Caki2 (cell line): ENCODE measurements at regions not wholly inside any gene's neighbourhood (a gene's known extent, or its start where the extent isn't known, plus 50 kb on each side); places are given as distances from the start of the nearest gene placed in this dataset.
"Not testable (repeated sequence)": the region's sequence is repeated elsewhere in the genome, so short reads cannot be mapped to it uniquely, and the experiment has no call there.

Experiments
- DNase-seq: peaks from one replicate; pipeline ENCODE4 v3.0.0-alpha.2; 2015; ENCODE audit warnings: low read depth
- in situ Hi-C: cut with HindIII; loops from 2 replicates; pipeline ENCODE4 v1.10.0; 2016; ENCODE audit warnings: low sequenced_read_pairs, low pct_unique_long_range_greater_than_20kb, mixed read lengths

DNA sequence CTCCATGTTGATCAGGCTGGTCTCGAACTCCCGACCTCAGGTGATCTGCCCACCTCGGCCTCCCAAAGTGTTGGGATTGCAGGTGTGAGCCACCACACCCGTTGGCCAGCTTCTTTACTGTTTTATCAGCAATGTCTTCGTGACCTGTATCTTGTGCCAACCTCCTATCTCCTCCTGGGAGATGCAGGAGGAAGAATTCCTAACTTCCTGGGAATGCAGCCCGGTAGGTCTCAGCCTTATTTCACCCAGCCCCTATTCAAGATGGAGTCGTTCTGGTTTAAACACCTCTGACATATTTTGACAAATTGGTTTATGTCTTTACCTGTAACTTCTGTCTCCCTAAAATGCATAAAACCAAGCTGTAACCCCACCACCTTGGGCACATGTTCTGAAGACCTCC lies 491.3 kb upstream of the AUTS2 start:
- in situ Hi-C loops: not testable (repeated sequence)

GRCh38 chr7:69108097-69108496 lies 490.2 kb upstream of the AUTS2 start:
- DNase-seq: no peak

More for the DNA sequence above, 491.3 kb upstream of the AUTS2 start:
- DNase-seq: not testable (repeated sequence)

DNA sequence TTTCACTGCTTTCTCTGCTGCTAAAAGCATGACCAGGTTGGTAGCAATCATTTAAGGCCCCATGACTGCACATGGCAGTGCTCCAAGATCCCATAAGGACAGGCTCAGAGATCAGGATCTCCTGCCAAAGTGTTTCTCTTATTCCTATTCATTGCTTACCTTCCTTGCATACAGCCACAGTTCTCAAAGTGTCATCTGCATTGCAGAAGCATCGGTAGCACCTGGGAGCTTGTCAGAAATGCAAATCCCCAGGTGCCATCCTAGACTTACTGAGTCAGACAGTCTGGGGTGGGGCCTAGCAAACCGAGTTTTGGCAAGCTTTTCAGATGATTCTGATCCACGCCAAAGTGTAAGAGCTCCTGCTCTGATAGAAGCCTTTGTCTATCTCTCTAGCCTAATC lies 489.0 kb upstream of the AUTS2 start:
- in situ Hi-C loops: no loop called here
- no peak for DNase-seq

More at GRCh38 chr7:69108097-69108496, 490.2 kb upstream of the AUTS2 start:
- in situ Hi-C loops: no loop called here

DNA sequence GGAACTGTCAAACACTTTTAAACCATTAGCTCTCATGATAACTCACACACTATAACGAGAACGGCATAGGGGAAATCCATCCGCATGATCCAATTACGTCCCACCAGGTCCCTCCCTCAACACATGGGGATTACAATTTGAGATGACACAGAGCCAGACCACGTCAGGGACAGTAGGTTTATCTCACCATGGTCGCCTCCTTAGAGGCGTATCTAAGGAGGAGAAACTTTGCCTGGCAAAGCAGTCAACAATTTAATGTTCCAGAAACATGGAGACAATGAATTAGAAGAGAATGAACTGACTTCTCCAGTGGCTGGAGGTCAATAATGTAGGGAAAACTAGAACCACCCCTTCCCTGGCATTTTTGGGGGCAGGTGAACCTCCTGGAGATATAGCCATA lies 488.4 kb upstream of the AUTS2 start:
- no peak for DNase-seq
- in situ Hi-C loops: no loop called here

GRCh38 chr7:69110450-69111050 lies 487.7 kb upstream of the AUTS2 start:
- DNase-seq: no peak
- in situ Hi-C loops: no loop called here

DNA sequence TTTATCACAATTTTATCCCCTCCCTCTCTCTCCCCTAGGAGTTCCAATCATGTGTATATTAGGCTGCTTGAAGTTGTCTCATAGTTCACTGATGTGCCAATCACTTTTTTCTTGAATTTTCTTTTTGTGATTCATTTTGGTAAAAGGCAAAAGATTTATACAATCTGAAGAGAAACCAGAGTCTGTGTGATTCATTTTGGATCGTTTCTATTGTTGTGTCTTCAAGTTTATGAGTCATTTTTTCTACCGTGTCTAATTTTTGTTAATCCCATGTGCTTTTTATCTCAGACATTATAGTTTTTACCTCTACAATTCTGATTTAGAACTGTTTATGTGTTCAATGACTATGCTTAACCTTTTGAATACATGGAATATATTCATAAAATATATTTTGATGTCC lies 483.9 kb upstream of the AUTS2 start:
- in situ Hi-C loops: no loop called here
- DNase-seq: no peak

GRCh38 chr7:69115788-69116187 lies 482.5 kb upstream of the AUTS2 start:
- in situ Hi-C loops: no loop called here
- DNase-seq: no peak

DNA sequence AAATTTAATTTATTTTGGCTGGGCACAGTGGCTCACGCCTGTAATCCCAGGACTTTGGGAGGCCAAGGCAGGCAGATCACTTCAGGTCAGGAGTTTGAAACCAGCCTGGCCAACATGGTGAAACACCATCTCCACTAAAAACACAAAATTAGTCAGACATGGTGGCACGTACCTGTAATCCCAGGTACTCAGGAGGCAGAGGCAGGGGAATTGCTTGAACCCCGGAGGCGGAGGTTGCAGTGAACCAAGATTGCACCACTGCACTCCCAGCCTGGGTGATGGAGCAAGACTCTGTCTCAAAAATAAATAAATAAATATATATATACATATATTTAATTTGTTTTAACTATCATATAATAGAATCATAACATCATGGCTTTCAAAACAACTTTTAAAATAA lies 482.1 kb upstream of the AUTS2 start:
- in situ Hi-C loops, DNase-seq: not testable (repeated sequence)

- no peak for DNase-seq
- in situ Hi-C loops: no loop called here
These were observed 475.3 kb upstream of the AUTS2 start for GRCh38 chr7:69122953-69123352.

DNA sequence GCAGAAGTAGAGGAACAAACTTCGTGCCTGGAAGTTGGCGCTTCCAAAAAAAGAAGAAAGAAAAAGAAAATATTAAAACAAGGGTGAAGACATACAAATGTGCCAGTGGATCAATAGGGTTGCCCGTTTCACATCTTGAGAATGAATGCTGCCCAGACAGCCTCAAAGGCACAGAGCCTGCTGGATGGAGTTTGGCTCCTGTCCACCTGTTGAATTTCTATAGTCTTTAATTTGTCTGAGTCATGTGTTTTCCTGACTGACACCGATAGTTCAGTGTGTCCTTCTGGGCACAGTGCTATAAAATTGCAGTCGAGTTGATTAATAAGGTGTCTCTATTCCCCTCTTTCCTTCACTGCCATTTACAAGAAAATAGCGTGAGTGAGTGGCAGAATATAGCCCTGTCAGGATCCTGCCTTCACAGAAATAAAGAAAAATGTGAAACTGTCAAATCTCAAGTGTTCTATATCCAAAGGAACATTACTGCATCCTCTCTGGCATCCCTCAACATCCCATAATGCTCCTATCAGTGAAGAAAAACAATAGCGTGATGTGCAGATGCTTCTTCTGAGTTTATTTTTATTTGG lies 471.3 kb upstream of the AUTS2 start:
- in situ Hi-C loops: no loop called here
- no peak for DNase-seq

GRCh38 chr7:69129524-69129923 lies 468.8 kb upstream of the AUTS2 start:
- DNase-seq: no peak
- in situ Hi-C loops: no loop called here

DNA sequence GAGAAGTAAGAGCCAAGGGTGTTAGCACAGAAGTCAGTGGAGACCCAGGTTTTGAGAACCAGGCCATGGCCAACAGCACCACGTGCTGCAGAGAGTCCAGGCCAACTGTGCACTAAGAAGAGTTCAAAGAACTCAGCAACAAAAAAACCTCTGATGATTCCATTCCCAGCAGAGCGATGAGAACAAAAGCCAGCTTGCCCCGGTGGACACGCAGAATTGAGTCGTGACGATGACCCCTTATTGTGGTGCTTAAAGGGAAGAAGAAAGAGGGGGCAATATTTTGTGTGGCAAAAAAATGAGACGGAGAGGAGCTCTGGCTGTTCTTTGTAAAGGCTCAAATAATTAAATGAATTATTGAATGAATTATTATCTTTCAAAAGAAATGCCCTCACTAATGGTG lies 468.3 kb upstream of the AUTS2 start:
- DNase-seq: no peak
- in situ Hi-C loops: no loop called here

DNA sequence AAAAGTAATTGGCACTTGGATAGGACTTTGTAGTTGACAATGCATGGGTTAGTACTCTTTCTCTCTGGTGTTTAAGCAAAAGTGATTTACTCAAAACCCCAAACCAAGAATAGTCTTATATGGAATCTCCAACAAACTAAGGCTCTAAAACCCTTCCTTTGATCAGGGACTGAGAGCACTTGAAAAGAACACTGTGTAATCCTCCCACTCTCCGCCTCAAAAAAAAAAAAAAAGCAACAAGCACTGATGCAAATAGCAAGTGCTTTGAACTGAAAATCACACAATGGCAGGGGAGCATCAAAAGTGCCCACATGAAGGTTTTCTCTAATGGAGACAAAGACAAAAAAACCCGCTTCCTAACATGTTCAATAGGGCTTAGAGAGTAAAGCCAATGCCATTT lies 467.9 kb upstream of the AUTS2 start:
- DNase-seq: no peak
- in situ Hi-C loops: no loop called here

GRCh38 chr7:69134316-69134715 lies 464.0 kb upstream of the AUTS2 start:
- DNase-seq: no peak
- in situ Hi-C loops: no loop called here

DNA sequence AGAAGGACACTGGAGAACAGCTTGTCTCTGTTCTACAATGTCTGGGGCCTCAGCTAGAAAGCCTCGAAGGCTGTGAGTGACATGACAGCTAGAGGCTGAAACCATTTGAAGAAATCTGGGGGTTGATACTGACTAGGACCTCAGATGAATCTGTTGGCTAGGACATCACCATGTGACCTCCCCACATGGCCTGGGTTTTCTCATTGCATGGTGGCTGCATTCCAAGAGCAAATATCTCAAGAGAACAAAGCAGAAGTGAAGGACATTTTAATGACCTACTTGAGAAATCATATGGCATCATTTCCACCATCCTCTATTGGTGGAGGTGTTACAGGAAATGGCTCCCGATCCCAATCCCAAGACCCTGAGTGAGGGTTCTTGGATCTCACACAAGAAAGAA lies 450.6 kb upstream of the AUTS2 start:
- in situ Hi-C loops: no loop called here
- no peak for DNase-seq

DNA sequence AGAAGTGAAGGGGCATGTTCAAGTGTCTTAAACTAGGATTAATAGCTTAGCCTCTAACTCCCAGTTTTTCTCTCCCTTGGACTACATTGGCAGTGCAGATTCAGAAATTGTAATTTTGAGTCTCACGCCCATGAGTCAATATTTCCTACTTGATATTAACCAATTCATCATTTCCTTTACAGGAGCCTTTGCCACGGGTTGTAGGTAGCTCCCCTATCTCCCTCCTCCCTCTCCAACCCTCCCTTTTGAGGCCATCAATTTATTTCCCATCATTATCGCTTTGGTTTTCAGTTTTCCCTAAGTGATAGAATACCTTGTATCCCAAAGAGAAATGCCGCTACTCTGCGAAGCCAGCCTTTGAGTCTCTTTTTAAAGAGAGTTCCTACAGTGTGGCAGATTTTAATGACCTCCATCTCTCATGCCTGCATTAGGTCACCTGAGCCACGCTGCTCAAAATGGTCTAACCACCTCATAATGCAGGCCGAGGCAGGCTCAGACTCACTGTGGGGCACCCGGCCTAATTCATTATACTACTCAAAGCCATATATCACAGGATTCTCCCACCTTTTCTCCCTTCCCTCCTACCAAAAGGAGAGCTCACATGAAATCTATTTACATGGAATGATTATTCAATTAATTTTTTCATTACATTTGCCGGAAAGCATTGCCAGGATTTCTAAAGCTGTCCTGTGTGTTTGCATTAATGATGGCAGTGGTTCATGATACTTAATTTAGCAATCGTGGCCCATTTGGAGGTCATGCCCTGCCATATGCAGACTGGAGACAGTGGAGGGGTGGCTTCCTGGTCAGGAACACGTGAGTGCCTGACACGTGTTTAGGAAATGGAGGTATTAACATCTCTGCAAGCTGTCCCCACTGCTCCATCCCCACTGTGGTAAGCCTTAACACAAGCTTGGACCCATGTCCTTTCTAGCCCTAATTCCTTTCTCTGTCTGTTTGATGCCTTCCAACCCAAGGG lies 448.2 kb upstream of the AUTS2 start:
- in situ Hi-C loops: no loop called here
- DNase-seq: no peak

DNA sequence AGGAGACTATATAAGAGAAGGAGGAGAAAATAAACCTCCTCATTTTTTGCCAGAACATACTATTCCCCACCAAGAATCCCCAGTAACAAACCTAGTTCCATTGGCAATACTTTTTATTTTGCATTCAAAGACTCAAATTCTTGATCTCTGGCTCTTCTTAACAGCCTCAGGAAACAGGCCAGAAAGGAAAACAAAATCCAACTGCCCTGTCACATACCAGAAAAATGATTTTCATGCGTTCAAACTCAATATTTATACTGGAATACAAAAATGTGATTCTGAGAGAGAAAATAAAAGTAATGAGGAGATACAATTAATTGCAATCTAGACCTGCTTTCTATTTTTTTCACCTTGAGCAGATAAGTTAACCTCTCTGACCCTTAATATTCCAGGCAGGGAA lies 435.9 kb upstream of the AUTS2 start:
- in situ Hi-C loops: no loop called here

DNA sequence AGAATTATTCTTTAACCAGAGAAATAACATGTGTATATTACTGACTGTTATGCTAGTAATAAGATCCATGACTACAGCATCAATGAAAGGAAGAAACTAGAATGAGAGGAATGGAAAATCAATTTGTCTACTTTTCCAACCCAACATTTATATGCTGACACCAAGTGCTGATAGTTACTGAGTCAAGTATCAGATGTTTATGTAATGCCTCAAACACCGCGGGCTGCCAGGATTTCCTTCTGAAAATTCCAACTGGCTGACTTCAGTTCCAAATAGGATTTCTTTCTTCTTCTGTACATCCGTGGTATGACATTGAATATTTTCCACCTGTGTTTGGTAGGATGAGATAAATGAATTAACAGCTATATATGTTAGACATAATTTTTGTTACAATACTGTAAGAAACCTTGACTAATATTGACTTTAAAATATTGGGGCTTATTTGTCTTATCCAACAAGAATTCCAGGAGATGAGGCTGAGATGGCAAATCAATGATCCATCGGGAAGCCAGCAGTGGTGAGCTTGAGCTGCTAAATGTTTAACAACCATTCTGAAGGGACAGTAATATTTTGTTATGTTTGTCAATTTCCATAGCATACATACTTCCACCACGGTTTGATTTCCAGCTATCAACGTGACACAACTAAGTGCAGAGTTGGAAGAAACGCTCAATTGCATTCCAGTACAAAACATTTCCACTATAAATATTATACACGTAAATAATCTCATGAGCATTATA lies 435.2 kb upstream of the AUTS2 start:
- no peak for DNase-seq

More for the DNA sequence above, 435.9 kb upstream of the AUTS2 start:
- DNase-seq: no peak

More for the DNA sequence above, 435.2 kb upstream of the AUTS2 start:
- in situ Hi-C loops: no loop called here
